GM21737 (cell line): ENCODE measurements at regions not wholly inside any gene's neighbourhood (a gene's known extent, or its start where the extent isn't known, plus 50 kb on each side); places are given as distances from the start of the nearest gene placed in this dataset.
A peak's percentile ranks its signal among the peaks of the same experiment; 100 is the strongest.

Experiments used
- ATAC-seq: cut with Tn5 transposase; IDR thresholded peaks from one replicate; pipeline ENCODE4 v1.9.1; 2021; ENCODE audit warnings: mild to moderate bottlenecking, moderate library complexity; ENCODE audit not compliant: unreplicated experiment

GRCh38 chr13:62360609-62361008 lies 945.0 kb upstream of the PCDH20 start:
- no peak for ATAC-seq

- no peak for ATAC-seq
These were observed 942.9 kb upstream of the PCDH20 start for GRCh38 chr13:62358646-62358932.

GRCh38 chr13:62357887-62358645 lies 942.4 kb upstream of the PCDH20 start:
- peak; percentile 82 for ATAC-seq

- ATAC-seq: no peak
These were observed 941.3 kb upstream of the PCDH20 start for GRCh38 chr13:62356977-62357376.

- no peak for ATAC-seq
These were observed 921.6 kb upstream of the PCDH20 start for GRCh38 chr13:62337109-62337880.

- no peak for ATAC-seq
These were observed 920.9 kb upstream of the PCDH20 start for GRCh38 chr13:62336507-62336906.

GRCh38 chr13:62333466-62333865 lies 917.8 kb upstream of the PCDH20 start:
- ATAC-seq: no peak

- no peak for ATAC-seq
These were observed 915.7 kb upstream of the PCDH20 start for GRCh38 chr13:62331384-62331783.

GRCh38 chr13:62327367-62327766 lies 911.7 kb upstream of the PCDH20 start:
- no peak for ATAC-seq

- no peak for ATAC-seq
These were observed 909.2 kb upstream of the PCDH20 start for GRCh38 chr13:62324842-62325241.

- ATAC-seq: no peak
These were observed 906.2 kb upstream of the PCDH20 start for GRCh38 chr13:62321895-62322294.

GRCh38 chr13:62321139-62321538 lies 905.5 kb upstream of the PCDH20 start:
- ATAC-seq: no peak

GRCh38 chr13:62320129-62321108 lies 904.8 kb upstream of the PCDH20 start:
- no peak for ATAC-seq

GRCh38 chr13:62309904-62310303 lies 894.3 kb upstream of the PCDH20 start:
- no peak for ATAC-seq

GRCh38 chr13:62305756-62306155 lies 890.1 kb upstream of the PCDH20 start:
- ATAC-seq: peak; percentile 93

GRCh38 chr13:62302341-62302740 lies 886.7 kb upstream of the PCDH20 start:
- no peak for ATAC-seq

- no peak for ATAC-seq
These were observed 884.3 kb upstream of the PCDH20 start for GRCh38 chr13:62299988-62300387.

GRCh38 chr13:62296812-62297211 lies 881.2 kb upstream of the PCDH20 start:
- no peak for ATAC-seq

- ATAC-seq: no peak
These were observed 878.6 kb upstream of the PCDH20 start for GRCh38 chr13:62294244-62294643.

GRCh38 chr13:62292714-62293480 lies 877.2 kb upstream of the PCDH20 start:
- ATAC-seq: no peak

GRCh38 chr13:62290542-62290941 lies 874.9 kb upstream of the PCDH20 start:
- ATAC-seq: no peak
